Pulmonary artery endothelial cell (primary cell): ENCODE measurements at regions not wholly inside any gene's neighbourhood (a gene's known extent, or its start where the extent isn't known, plus 50 kb on each side); places are given as distances from the start of the nearest gene placed in this dataset.
"Not testable (repeated sequence)": the region's sequence is repeated elsewhere in the genome, so short reads cannot be mapped to it uniquely, and the experiment has no call there.

Experiments
- DNase-seq: peaks from one replicate; pipeline ENCODE4 v3.0.0-alpha.2; 2011; ENCODE audit warnings: low read depth, low spot score

GRCh38 chr5:156021866-156022265 lies 305.1 kb upstream of the SGCD start:
- no peak for DNase-seq

GRCh38 chr5:156025656-156026055 lies 301.3 kb upstream of the SGCD start:
- DNase-seq: no peak

DNA sequence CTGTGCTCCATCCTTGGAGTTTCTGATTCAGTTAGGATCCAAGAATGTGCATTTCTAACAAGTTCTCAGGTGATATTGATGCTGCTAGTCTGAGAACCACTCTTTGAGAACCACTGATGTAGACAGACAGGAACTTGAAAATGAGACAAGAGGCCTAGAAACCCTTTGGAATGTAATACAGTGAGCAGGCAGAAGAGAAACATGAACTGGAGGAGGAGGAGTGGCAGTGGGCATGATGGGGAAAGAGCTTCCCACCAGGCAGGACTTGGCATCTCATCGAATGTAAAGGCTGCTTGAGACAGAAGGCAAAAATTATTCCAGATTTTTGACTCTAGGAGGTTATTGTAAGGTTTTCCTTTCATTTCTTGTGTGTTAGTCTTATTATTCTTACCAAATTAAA lies 295.8 kb upstream of the SGCD start:
- DNase-seq: no peak

DNA sequence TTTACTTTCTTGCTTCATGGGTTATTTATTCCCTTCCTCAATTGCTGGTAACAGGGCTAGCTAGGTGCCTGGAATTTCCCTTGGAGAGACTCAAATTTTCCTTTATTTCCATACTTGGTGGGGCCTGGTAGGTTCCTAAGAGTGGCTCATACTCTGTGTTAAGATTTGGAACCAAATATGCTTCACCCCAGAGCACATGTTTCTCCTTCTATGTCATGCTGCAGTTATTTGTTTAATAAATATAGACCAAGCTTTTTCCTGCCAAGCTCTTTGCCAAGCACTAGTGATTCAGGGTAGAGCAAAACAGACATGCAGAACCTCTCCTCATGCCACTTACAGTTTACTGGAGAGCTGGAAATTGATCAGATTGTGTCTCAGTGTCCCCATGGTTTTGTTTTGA lies 290.3 kb upstream of the SGCD start:
- no peak for DNase-seq

- no peak for DNase-seq
Observed at GRCh38 chr5:156037151-156037909, 289.6 kb upstream of the SGCD start.

DNA sequence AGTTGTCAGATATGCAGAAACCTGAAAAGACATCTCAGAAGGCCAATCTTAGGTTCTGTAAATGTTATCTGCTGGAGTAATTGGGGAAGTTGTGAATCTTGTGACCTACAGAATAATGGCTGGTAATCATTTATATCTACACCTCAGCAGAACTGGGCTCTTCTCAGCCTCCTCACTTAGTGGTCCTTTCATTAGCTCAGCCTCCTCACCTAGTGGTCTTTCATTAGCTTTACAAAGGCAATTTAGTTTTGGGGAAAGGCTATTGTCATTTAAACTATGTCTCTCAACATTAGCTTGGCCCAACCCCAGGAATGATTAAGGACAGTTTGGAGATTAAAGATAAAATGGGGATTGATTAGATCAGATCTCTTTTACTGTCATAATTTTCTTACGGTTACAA lies 284.2 kb upstream of the SGCD start:
- no peak for DNase-seq

DNA sequence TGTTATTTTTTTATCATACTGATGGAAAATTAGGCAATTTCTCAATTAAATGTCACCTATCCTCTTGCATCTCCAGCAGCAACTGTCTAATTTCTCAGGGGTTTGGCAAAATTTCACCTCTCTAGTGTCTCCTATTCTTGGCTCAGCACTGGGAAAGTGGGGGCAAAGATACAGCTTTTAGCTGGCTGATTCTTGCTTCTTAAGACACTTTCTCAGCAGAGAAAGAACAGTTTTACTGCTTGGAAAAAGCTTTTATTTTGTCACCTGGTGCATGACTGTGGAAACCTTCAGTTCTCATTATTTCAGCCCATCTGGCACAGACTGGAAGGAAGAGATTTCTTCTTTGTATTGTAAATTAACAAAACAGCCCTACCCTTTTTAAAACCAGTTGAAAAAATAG lies 283.6 kb upstream of the SGCD start:
- DNase-seq: no peak

DNA sequence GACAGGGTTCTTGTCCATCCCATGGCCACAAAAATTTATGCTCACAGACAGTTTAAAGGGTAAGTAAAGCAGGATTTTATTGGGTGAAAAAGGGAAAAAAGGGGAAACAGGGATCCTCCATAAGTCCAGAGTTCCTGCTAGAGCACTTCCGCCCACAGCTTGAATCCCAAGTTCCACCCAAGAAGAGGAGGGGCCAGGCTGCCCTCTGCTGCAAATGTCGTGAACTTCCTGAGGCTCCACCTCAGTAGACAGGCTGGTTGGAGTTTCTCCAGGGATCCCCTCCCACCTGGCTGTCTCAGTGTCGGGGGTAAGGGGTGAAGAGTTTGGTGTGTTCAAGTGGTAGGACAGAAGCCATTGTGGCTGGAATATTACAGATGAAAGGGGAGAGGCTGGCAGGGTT lies 275.0 kb upstream of the SGCD start:
- no peak for DNase-seq

DNA sequence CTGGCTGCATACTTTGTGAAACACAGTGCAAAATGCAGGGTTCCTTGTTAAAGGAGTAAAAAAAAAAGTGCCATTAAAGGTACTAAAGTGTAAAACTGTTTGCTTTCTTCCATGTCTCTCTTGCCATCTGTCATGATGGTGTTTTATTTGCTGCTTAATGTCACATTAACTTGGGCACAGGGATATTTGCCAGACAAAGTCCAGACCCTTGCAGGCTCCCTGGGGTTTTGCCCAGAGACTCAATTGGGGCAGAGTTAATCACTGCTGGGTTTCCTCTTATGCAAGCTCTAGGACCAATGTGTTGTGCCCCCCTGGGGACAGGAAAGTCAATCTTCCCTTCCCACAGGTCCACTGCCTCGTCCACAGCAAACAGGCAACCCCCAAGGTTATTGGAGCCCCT lies 274.3 kb upstream of the SGCD start:
- DNase-seq: no peak

- DNase-seq: no peak
Observed at GRCh38 chr5:156053056-156053455, 273.9 kb upstream of the SGCD start.

DNA sequence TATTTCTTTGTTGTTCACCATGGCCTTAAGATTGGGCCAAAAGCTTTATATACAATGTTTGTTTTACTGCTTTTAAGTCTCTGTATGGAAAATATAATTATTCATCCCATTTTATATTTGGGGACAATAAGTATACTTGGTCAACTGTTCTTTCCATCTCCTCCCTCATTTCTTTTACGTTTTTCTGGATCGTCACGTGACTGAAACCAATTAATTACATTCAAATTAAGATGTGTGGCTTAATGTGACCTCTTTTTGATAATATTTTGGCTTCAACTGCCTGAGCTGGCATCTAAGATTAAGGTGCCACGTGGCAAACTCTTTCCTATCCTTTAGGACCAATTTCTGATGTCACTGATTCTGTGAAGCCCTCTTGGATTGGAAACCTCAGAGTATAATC lies 250.1 kb upstream of the SGCD start:
- no peak for DNase-seq

DNA sequence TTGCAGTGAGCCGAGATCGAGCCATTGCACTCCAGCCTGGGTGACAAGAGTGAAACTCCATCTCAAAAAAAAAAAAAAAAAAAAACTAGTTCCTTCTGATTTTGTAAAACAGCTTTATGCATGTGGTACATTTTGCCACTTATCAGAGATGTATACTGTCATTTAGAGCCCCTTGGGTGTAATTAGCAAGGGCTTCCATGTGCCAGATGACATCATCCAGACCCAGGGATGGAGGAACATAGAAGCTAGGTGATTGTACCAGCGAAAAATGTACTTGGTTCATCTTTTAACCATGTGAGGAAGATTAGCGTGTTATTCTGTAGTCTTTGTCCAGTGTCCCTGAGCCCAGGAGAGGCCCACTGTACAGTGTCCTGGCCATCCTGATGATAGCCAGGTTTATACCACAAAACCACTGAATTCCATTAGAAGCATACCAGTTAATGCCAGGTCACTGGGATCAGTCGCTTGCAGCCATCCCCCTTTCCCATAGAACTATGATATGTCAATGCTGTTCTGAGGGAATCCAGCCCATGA lies 239.3 kb upstream of the SGCD start:
- no peak for DNase-seq

GRCh38 chr5:156089955-156090940 lies 236.7 kb upstream of the SGCD start:
- not testable (repeated sequence) for DNase-seq

- no peak for DNase-seq
Observed at GRCh38 chr5:156093024-156093423, 233.9 kb upstream of the SGCD start.

DNA sequence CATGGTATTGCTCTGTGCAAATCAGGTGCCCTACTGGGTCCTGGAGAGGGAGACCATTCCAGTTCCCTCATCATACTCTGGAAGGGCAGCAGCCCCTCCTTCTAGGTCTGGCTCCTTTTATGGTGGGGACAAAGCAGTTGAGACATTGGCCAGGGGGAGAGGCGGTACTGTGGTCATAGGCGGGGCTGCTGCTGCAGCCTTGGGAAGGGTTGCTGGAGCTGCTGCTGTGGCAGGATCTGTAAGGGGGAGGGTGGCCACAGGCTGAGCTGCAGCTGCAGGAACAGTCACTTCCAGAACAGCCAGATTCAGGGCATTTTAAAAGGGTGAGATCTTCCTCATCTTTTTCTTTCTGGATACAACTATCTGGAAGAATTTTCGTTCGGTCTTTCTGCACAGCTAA lies 233.0 kb upstream of the SGCD start:
- no peak for DNase-seq

GRCh38 chr5:156095709-156096241 lies 231.2 kb upstream of the SGCD start:
- no peak for DNase-seq

GRCh38 chr5:156096259-156096658 lies 230.7 kb upstream of the SGCD start:
- no peak for DNase-seq

DNA sequence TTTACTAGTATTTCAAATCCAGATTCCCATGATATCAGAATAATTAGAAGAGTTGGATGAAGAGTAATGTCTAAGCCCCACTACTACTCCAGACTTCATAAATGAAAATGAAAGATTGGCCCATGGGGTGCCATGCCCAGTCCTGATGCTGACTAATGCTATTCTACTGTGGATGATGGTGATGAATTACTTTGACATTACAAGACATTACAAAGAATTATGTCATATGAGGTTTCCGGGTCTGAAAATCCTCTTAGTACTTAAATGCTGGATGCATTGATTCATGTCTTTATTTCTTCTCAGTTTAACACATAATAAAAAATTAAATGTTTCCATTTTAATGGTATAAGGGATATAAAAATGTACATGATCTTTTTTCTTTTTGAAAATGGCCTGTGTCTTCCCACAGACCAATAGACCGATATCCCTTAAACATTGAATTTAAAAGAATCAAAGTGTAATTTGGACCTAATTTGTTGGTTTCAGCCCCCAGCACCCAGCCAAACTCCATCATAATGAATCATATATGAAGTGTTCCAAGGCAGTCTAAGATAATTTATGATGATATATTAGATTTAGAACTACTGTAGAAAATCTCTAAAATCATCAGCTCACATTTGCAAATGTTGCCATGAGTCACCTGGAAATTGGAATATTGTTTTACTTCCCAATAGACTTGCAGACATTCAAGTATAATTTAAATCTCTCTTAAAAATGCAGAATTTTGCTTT lies 223.6 kb upstream of the SGCD start:
- DNase-seq: no peak

GRCh38 chr5:156109317-156110023 lies 217.5 kb upstream of the SGCD start:
- DNase-seq: no peak

DNA sequence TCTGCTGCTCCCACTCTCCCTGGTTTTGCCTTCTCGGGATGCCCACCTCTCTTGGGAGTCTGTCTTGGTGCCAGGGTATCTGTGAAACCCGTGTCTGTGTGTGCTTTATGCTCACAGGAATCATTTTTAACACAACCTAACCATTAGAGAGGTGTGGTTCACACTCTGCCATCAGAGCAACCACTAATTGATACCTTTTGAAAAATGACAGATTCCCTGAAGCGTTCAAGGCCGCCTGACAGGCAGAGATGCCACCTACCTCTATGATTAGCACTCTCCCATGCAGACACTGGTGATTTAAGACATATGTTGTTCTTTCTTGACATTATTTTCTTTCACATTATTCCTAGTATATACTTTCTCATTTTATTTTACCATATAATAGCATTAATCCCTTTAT lies 207.3 kb upstream of the SGCD start:
- no peak for DNase-seq

DNA sequence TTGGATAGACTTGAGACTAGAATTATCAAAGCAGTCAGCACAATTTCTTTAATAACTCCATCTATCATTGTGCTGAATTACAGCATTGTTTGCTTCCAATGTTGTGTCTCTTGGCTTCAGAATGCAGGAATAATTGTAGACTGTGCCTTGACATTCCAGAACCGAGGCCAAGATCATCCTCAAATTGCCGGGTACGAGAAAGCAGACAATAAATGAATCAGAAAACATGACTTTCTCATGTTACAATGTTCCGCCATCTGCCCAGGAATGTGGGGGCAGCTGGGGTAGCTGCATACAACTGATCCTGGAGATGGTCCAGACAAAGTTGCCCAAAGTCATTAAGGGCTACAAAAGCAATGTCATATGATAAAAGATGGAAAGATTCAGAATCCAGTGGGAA lies 206.2 kb upstream of the SGCD start:
- DNase-seq: no peak
